ENCODE measurements at regions not wholly inside any gene's neighbourhood (a gene's known extent, or its start where the extent isn't known, plus 50 kb on each side); places are given as distances from the start of the nearest gene placed in this dataset.

GRCh38 chr16:22633799-22634198 lies 123.1 kb downstream of the NPIPB5 start:
- H3K27me3 Mint-ChIP-seq: peaks cover 19% of the 10 kb centered on the region
- no peaks in the 10 kb centered on the region for H3K4me1 ChIP-seq (ENCODE audit: control insufficient read depth in 2 of 2, insufficient read depth in 2 of 2, low read length in 2 of 2)
- 74% methylated on average over 3 of the region's 3 CpGs for WGBS (ENCODE audit: insufficient coverage)
- no peaks in the 10 kb centered on the region for H4K20me1 ChIP-seq (ENCODE audit: control insufficient read depth, insufficient read depth, low read length, poor library complexity, severe bottlenecking)
- peaks cover 0 to 12% (median 0%) of the 10 kb centered on the region in 4 experiments for H3K27me3 ChIP-seq (replicated peaks in 1 of 4; ENCODE audit: control extremely low read depth in 1 of 4, control insufficient read depth in 3 of 4, insufficient read depth in 4 of 4, low read length in 3 of 4)
- intact Hi-C loops (cut with micrococcal nuclease): no loop called here
- H3K4me3 ChIP-seq (ENCODE audit: control extremely low read depth in 1 of 5, extremely low read depth in 1 of 5, insufficient read depth in 1 of 5, low read depth in 2 of 5, low read length in 4 of 5): no peak overlapping the region
- no peaks in the 10 kb centered on the region for H3K36me3 ChIP-seq (replicated peaks in 1 of 2; ENCODE audit: control extremely low read depth in 1 of 2, control insufficient read depth in 1 of 2, extremely low read depth in 1 of 2, insufficient read depth in 2 of 2, low read length in 1 of 2)
- ATAC-seq (ENCODE audit: low read depth) (no peak), DNase-seq (no peak)
- TF ChIP-seq CTCF (IDR thresholded peaks at IDR 0.05): no peak
- TF ChIP-seq EZH2 (IDR thresholded peaks at IDR 0.05; ENCODE audit: borderline replicate concordance, insufficient read depth, low read depth, low read length, poor library complexity, severe bottlenecking): no peak
- ChIA-PET CTCF (no interaction called here), POLR2A (no interaction called here)
- H2AFZ ChIP-seq (ENCODE audit: insufficient read depth, low read depth, low read length, poor library complexity, severe bottlenecking): no peak overlapping the region
- no peak overlapping the region for H3K9ac ChIP-seq (ENCODE audit: low read length)
- peaks cover 1 to 6% (median 3%) of the 10 kb centered on the region in 3 donors for H3K9me3 ChIP-seq (ENCODE audit: control extremely low read depth in 1 of 3, control insufficient read depth in 2 of 3, insufficient read depth in 1 of 3, low read length in 2 of 3)
- H3K27ac ChIP-seq (ENCODE audit: low read length in 2 of 2): no peak overlapping the region
- no peak overlapping the region for H3K4me3 Mint-ChIP-seq
- no peaks in the 10 kb centered on the region for H3K79me2 ChIP-seq (ENCODE audit: control insufficient read depth, insufficient read depth, low read length)
- H3K4me1 Mint-ChIP-seq: no peaks in the 10 kb centered on the region
- H3K9me3 Mint-ChIP-seq (ENCODE audit: insufficient read depth): no peaks in the 10 kb centered on the region
- H3K4me2 ChIP-seq (replicated peaks; ENCODE audit: low read depth, low read length, poor library complexity, severe bottlenecking): no peak overlapping the region
- no peak overlapping the region for H3K27ac Mint-ChIP-seq

GRCh38 chr16:22634954-22635353 lies 124.3 kb downstream of the NPIPB5 start:
- peaks cover 1 to 6% (median 3%) of the 10 kb centered on the region in 3 donors for H3K9me3 ChIP-seq (ENCODE audit: control extremely low read depth in 1 of 3, control insufficient read depth in 2 of 3, insufficient read depth in 1 of 3, low read length in 2 of 3)
- no peaks in the 10 kb centered on the region for H3K79me2 ChIP-seq (ENCODE audit: control insufficient read depth, insufficient read depth, low read length)
- Mint-ChIP-seq H3K4me1 (no peaks in the 10 kb centered on the region), H3K27ac (no peak overlapping the region), H3K4me3 (no peak overlapping the region), H3K27me3 (peaks cover 19% of the 10 kb centered on the region), H3K9me3 (ENCODE audit: insufficient read depth) (no peaks in the 10 kb centered on the region)
- peaks cover 0 to 16% (median 0%) of the 10 kb centered on the region in 4 experiments for H3K27me3 ChIP-seq (replicated peaks in 1 of 4; ENCODE audit: control extremely low read depth in 1 of 4, control insufficient read depth in 3 of 4, insufficient read depth in 4 of 4, low read length in 3 of 4)
- intact Hi-C loops (cut with micrococcal nuclease): no loop called here
- no peak for ATAC-seq (ENCODE audit: low read depth)
- H3K4me2 ChIP-seq (replicated peaks; ENCODE audit: low read depth, low read length, poor library complexity, severe bottlenecking): no peak overlapping the region
- no peak for TF ChIP-seq CTCF (IDR thresholded peaks at IDR 0.05)
- TF ChIP-seq EZH2 (IDR thresholded peaks at IDR 0.05; ENCODE audit: borderline replicate concordance, insufficient read depth, low read depth, low read length, poor library complexity, severe bottlenecking): no peak
- no peak overlapping the region for H3K9ac ChIP-seq (ENCODE audit: low read length)
- H3K4me3 ChIP-seq (ENCODE audit: control extremely low read depth in 1 of 5, extremely low read depth in 1 of 5, insufficient read depth in 1 of 5, low read depth in 2 of 5, low read length in 4 of 5): no peak overlapping the region
- H4K20me1 ChIP-seq (ENCODE audit: control insufficient read depth, insufficient read depth, low read length, poor library complexity, severe bottlenecking): no peaks in the 10 kb centered on the region
- no peak overlapping the region for H2AFZ ChIP-seq (ENCODE audit: insufficient read depth, low read depth, low read length, poor library complexity, severe bottlenecking)
- no peaks in the 10 kb centered on the region for H3K4me1 ChIP-seq (ENCODE audit: control insufficient read depth in 2 of 2, insufficient read depth in 2 of 2, low read length in 2 of 2)
- DNase-seq: no peak
- POLR2A ChIA-PET: no interaction called here
- CTCF ChIA-PET: no interaction called here
- no peaks in the 10 kb centered on the region for H3K36me3 ChIP-seq (replicated peaks in 1 of 2; ENCODE audit: control extremely low read depth in 1 of 2, control insufficient read depth in 1 of 2, extremely low read depth in 1 of 2, insufficient read depth in 2 of 2, low read length in 1 of 2)
- no peak overlapping the region for H3K27ac ChIP-seq (ENCODE audit: low read length in 2 of 2)

All from B cell (primary cell).